CD4-positive, CD25-positive, alpha-beta regulatory T cell (primary cell): ENCODE measurements at regions not wholly inside any gene's neighbourhood (a gene's known extent, or its start where the extent isn't known, plus 50 kb on each side); places are given as distances from the start of the nearest gene placed in this dataset.
"Not testable (repeated sequence)": the region's sequence is repeated elsewhere in the genome, so short reads cannot be mapped to it uniquely, and the experiment has no call there.

Source experiments
- ATAC-seq, 2 donors: fragments of 150-1000 bp; cut with Tn5 transposase; one replicate each; pipeline ENCODE4 v1.10.0; 2021; ENCODE audit warnings: low read depth in 2 of 2, moderate number of reproducible peaks in 2 of 2, moderate library complexity in 1 of 2
- DNase-seq, 3 donors: peaks; one replicate each; pipeline versions ENCODE4 v3.0.0 to v3.0.0-alpha.2; 2012 to 2022; ENCODE audit warnings: mixed read lengths in 1 of 3
- H3K27ac ChIP-seq: one replicate; pipeline ENCODE4 v1.7.0; 2013; ENCODE audit warnings: mild to moderate bottlenecking, low read length; ENCODE audit not compliant: insufficient read depth, poor library complexity, severe bottlenecking
- H3K27me3 ChIP-seq: one replicate; pipeline ENCODE4 v1.7.0; 2013; ENCODE audit warnings: low read length; ENCODE audit not compliant: control insufficient read depth, insufficient read depth
- H3K36me3 ChIP-seq: one replicate; pipeline ENCODE4 v1.7.0; 2013; ENCODE audit warnings: mild to moderate bottlenecking, low read length, moderate library complexity; ENCODE audit not compliant: control insufficient read depth, insufficient read depth
- H3K4me1 ChIP-seq: 2 replicates; pipeline ENCODE4 v1.7.0; 2013; ENCODE audit warnings: mild to moderate bottlenecking, low read length; ENCODE audit not compliant: insufficient read depth, control insufficient read depth, poor library complexity, severe bottlenecking
- H3K4me3 ChIP-seq: one replicate; pipeline ENCODE4 v1.7.0; 2013; ENCODE audit warnings: low read depth, mild to moderate bottlenecking, low read length, moderate library complexity
- H3K9me3 ChIP-seq, 2 experiments: 1 replicate in 1 of 2; 2 replicates in 1 of 2; pipeline ENCODE4 v1.7.0; 2013; ENCODE audit warnings: low read length in 2 of 2, mild to moderate bottlenecking in 1 of 2, moderate library complexity in 1 of 2; ENCODE audit not compliant: control insufficient read depth in 2 of 2
- H3K27ac Mint-ChIP-seq, 3 donors: one replicate each; pipeline ENCODE4 v1.8.0; 2020 to 2022; ENCODE audit warnings: mild to moderate bottlenecking in 3 of 3, mixed read lengths in 3 of 3, moderate library complexity in 2 of 3
- H3K27me3 Mint-ChIP-seq: one replicate; pipeline ENCODE4 v1.8.0; 2022; ENCODE audit warnings: mild to moderate bottlenecking, mixed read lengths
- H3K36me3 Mint-ChIP-seq: one replicate; pipeline ENCODE4 v1.8.0; 2020; ENCODE audit warnings: mixed read lengths
- H3K4me1 Mint-ChIP-seq, 4 donors: one replicate each; pipeline ENCODE4 v1.8.0; 2020 to 2022; ENCODE audit warnings: mixed read lengths in 4 of 4, mild to moderate bottlenecking in 1 of 4
- H3K4me3 Mint-ChIP-seq, 4 donors: one replicate each; pipeline ENCODE4 v1.8.0; 2020 to 2022; ENCODE audit warnings: mild to moderate bottlenecking in 4 of 4, mixed read lengths in 4 of 4, moderate library complexity in 3 of 4
- H3K9me3 Mint-ChIP-seq, 7 donors: one replicate each; pipeline ENCODE4 v1.8.0; 2020 to 2022; ENCODE audit warnings: mixed read lengths in 7 of 7, mild to moderate bottlenecking in 3 of 7, moderate library complexity in 2 of 7

DNA sequence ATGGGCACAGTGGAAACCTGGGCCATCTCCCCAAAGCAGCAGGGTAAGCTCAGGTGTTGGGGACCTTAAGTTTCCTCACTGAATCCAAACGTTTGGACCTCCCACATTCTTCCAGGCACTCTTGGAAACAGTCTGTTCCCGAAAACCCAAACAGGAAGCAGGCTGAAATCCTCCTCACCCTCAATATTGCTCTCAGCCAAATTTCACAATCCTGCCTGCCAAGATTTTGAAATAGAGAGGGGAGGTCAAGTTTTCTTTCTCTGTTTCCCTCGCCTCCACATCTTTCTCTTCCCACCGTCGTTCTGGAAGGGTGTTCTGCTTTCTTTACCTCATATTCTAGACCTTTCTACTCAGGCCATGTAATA is 392.0 kb upstream of the SASH1 start:
- Histone ChIP-seq H3K36me3 (no peaks in the 10 kb centered on the region), H3K27me3 (no peaks in the 10 kb centered on the region), H3K4me1 (no peaks in the 10 kb centered on the region), H3K9me3 (no peaks in the 10 kb centered on the region), H3K4me3 (no peak overlapping the region), H3K27ac (no peak overlapping the region)
- Mint-ChIP-seq H3K4me1 (no peaks in the 10 kb centered on the region), H3K9me3 (peaks cover 0 to 4% (median 0%) of the 10 kb centered on the region in 7 donors), H3K27me3 (no peaks in the 10 kb centered on the region), H3K27ac (no peak overlapping the region), H3K36me3 (no peaks in the 10 kb centered on the region), H3K4me3 (no peak overlapping the region)
- DNase-seq = no peak
- ATAC-seq = no peak

DNA sequence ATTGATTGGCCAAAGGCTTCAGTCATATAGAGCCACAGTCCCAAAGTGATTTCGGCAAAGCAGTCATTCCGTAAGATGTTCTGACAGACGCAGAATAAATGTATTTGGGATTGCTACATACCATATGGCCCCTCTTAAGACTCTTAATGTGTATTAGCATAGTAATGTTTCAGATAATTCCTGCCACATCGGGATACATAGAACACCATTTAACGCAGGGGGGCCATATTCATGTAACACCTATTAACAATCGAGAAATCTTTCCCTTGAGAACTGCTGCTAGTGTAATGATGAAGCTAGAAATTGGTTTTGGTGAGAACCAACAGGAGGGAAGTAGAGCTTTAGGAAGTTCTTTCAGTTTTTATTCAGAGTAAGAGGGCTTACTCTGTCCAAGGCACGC is 390.9 kb upstream of the SASH1 start:
- Histone ChIP-seq H3K27me3 (no peaks in the 10 kb centered on the region), H3K27ac (no peak overlapping the region), H3K4me1 (no peaks in the 10 kb centered on the region), H3K36me3 (no peaks in the 10 kb centered on the region), H3K9me3 (no peaks in the 10 kb centered on the region), H3K4me3 (no peak overlapping the region)
- Mint-ChIP-seq H3K27ac (peak overlapping the region in 1 of 3 donors; percentile 10), H3K9me3 (peaks cover 0 to 4% (median 0%) of the 10 kb centered on the region in 7 donors), H3K36me3 (no peaks in the 10 kb centered on the region), H3K4me1 (no peaks in the 10 kb centered on the region), H3K27me3 (no peaks in the 10 kb centered on the region), H3K4me3 (peak overlapping the region in 1 of 4 donors; percentile 32)
- ATAC-seq (no peak), DNase-seq (no peak)

DNA sequence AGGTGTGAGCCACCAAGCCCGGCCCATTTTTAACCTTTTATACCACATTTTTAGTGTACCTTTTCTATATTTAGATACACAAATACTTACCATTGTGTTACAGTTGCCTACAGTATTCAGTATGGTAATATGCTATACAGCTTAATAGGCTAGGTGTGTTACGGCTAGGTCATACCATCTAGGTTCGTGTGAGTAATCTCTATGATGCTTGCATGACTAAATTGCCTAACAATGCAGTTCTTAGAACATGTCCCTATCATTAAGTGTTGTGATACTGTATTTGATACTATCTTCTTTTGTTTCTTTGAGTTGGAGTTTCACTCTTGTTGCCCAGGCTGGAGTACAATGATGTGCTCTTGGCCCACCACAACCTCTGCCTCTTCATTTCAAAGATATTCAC is 387.7 kb upstream of the SASH1 start:
- Mint-ChIP-seq H3K9me3 (peaks cover 0 to 2% (median 0%) of the 10 kb centered on the region in 7 donors), H3K36me3 (no peaks in the 10 kb centered on the region), H3K27ac (no peak overlapping the region), H3K4me1 (no peaks in the 10 kb centered on the region), H3K4me3 (no peak overlapping the region), H3K27me3 (no peaks in the 10 kb centered on the region)
- Histone ChIP-seq H3K27ac (no peak overlapping the region), H3K4me3 (no peak overlapping the region), H3K36me3 (no peaks in the 10 kb centered on the region), H3K9me3 (no peaks in the 10 kb centered on the region), H3K4me1 (no peaks in the 10 kb centered on the region), H3K27me3 (no peaks in the 10 kb centered on the region)
- DNase-seq (no peak), ATAC-seq (no peak)

DNA sequence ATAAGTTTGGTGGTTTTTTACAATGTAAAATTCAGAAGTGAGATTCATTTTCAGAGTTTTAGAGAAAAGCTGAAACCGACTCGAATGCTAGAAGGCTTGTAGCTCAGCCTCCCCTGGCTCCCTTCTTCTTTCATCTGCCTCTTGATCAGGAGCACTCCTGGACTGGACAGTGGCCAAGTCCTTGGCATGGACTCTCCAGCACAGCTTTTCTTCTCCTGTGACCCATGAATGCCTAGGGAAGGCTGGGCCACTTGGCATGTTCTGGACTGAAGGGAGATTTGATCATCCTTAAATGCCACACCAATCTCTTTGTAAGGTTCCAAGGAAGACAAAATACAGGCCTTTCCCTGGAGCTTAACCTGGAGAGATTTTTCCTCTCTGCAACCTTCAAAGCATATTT is 384.0 kb upstream of the SASH1 start:
- H3K36me3 ChIP-seq = no peaks in the 10 kb centered on the region
- DNase-seq (no peak), ATAC-seq (no peak)
- H3K27me3 ChIP-seq = no peaks in the 10 kb centered on the region
- Mint-ChIP-seq H3K9me3 (peaks cover 0 to 4% (median 0%) of the 10 kb centered on the region in 7 donors), H3K27me3 (no peaks in the 10 kb centered on the region), H3K4me1 (no peaks in the 10 kb centered on the region), H3K27ac (no peak overlapping the region), H3K4me3 (no peak overlapping the region), H3K36me3 (no peaks in the 10 kb centered on the region)
- no peaks in the 10 kb centered on the region for H3K9me3 ChIP-seq
- no peaks in the 10 kb centered on the region for H3K4me1 ChIP-seq
- H3K4me3 ChIP-seq = no peak overlapping the region
- no peak overlapping the region for H3K27ac ChIP-seq

DNA sequence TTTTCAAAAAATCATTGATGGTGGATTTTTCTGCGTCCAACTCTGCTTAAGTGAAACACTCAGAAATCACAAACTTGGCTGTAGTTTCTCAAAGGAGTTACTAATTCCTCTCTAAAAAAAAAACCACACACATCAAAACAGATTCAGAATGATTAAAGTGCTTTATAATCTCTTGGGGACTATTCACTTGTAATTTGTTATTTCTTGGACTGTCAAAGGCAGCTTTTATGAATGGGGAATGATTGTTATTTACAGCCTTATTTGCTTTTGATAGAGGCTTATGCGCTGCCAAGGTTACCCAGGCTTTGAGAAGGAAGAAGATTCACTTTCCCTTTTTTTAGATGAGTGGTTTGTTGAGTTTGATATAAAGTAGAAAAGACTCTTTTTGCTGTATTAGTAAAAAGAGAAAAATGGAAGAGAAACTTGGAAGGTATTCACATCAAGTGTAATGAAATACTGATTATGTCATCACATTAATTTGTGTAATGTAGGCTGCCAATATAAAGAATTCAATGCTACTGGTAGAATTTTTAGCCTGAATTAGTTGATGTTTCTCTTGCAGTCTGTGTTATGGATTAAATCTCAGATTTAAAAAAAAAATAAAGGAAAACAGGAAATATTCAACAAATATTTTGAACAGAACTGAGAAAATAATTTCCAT is 381.0 kb upstream of the SASH1 start:
- no peaks in the 10 kb centered on the region for H3K4me1 Mint-ChIP-seq
- Histone ChIP-seq H3K36me3 (no peaks in the 10 kb centered on the region), H3K9me3 (no peaks in the 10 kb centered on the region), H3K4me1 (no peaks in the 10 kb centered on the region), H3K4me3 (no peak overlapping the region), H3K27me3 (no peaks in the 10 kb centered on the region), H3K27ac (no peak overlapping the region)
- DNase-seq = no peak
- no peak overlapping the region for H3K4me3 Mint-ChIP-seq
- H3K27ac Mint-ChIP-seq = no peak overlapping the region
- no peaks in the 10 kb centered on the region for H3K36me3 Mint-ChIP-seq
- peaks cover 0 to 10% (median 2%) of the 10 kb centered on the region in 7 donors for H3K9me3 Mint-ChIP-seq
- H3K27me3 Mint-ChIP-seq = no peaks in the 10 kb centered on the region
- no peak for ATAC-seq

DNA sequence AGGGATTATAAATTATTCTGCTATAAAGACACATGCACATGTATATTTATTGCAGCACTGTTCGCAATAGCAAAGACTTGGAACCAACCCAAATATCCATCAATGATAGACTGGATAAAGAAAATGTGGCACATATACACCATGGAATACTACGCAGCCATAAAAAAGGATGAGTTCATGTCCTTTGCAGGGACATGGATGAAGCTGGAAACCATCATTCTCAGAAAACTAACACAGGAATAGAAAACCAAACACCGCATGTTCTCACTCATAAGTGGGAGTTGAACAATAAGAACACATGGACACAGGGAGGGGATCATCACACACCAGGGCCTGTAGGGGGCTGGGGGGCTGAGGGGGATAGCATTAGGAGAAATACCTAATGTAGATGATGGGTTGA is 377.2 kb upstream of the SASH1 start:
- not testable (repeated sequence) for H3K27me3 ChIP-seq, H3K27ac ChIP-seq, H3K4me1 ChIP-seq, H3K27ac Mint-ChIP-seq, H3K27me3 Mint-ChIP-seq, H3K36me3 ChIP-seq, H3K4me1 Mint-ChIP-seq, DNase-seq, H3K4me3 Mint-ChIP-seq, H3K36me3 Mint-ChIP-seq, H3K9me3 ChIP-seq, ATAC-seq, H3K4me3 ChIP-seq, H3K9me3 Mint-ChIP-seq

DNA sequence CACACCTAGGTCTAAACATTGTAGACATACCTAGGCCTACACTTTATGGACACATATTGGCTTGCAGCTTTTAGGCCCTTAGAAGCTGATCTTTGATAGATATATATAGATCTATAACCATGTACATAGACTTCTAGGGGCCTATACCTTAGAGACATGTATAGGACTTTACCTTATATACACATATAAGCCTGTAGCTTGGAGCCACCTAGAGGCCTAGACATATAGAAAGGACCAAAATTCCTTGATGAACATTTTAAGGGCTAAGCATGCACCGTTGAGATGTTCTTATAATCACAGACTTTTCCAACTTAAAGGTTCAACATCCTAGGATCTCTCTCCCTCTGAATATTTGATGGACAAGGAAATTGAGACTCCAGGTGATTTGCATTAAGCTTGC is 371.7 kb upstream of the SASH1 start:
- no peaks in the 10 kb centered on the region for H3K36me3 ChIP-seq
- H3K27ac ChIP-seq = no peak overlapping the region

DNA sequence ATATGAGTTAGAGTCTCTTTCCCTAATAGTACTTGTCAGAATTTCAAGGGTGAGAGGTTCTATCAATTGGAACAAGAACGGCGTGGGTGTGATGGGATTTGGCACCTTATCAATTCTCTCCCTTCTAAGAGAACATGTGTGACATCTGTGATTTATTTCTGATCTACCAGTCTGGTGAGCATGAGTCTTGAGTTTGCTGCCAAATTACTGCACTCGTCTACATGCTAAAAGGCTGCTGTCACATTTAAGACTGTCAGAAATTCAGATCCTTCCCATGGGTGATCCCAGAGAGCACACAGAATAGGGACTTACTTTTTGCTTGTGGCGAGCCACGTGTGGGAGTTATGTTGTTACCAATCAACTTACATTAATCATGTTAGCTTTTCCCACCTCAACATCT is 370.2 kb upstream of the SASH1 start:
- Histone ChIP-seq H3K4me1 (no peaks in the 10 kb centered on the region), H3K4me3 (no peak overlapping the region), H3K36me3 (no peaks in the 10 kb centered on the region), H3K27me3 (no peaks in the 10 kb centered on the region), H3K9me3 (no peaks in the 10 kb centered on the region), H3K27ac (no peak overlapping the region)
- Mint-ChIP-seq H3K36me3 (no peaks in the 10 kb centered on the region), H3K9me3 (peaks cover 0 to 3% (median 0%) of the 10 kb centered on the region in 7 donors), H3K27ac (no peak overlapping the region), H3K27me3 (peaks cover 4% of the 10 kb centered on the region), H3K4me3 (no peak overlapping the region), H3K4me1 (no peaks in the 10 kb centered on the region)
- ATAC-seq = no peak
- DNase-seq = no peak

More for the DNA sequence above, 371.7 kb upstream of the SASH1 start:
- Histone ChIP-seq H3K9me3 (no peaks in the 10 kb centered on the region), H3K27me3 (no peaks in the 10 kb centered on the region), H3K4me1 (no peaks in the 10 kb centered on the region), H3K4me3 (no peak overlapping the region)
- Mint-ChIP-seq H3K4me3 (no peak overlapping the region), H3K4me1 (no peaks in the 10 kb centered on the region), H3K27me3 (peaks cover 4% of the 10 kb centered on the region), H3K27ac (no peak overlapping the region), H3K36me3 (no peaks in the 10 kb centered on the region), H3K9me3 (peaks cover 0 to 3% (median 0%) of the 10 kb centered on the region in 7 donors)
- DNase-seq (no peak), ATAC-seq (no peak)
